ENCODE measurements at regions not wholly inside any gene's neighbourhood (a gene's known extent, or its start where the extent isn't known, plus 50 kb on each side); places are given as distances from the start of the nearest gene placed in this dataset.

GRCh38 chrX:20593402-20593801, 326.7 kb upstream of the RPS6KA3 start:
- H3K27me3 Mint-ChIP-seq (ENCODE audit: low read depth), result no peaks in the 10 kb centered on the region
- no peak overlapping the region for H3K27ac Mint-ChIP-seq
- H3K9me3 Mint-ChIP-seq, result no peaks in the 10 kb centered on the region
- no peaks in the 10 kb centered on the region for H3K36me3 Mint-ChIP-seq (ENCODE audit: low read depth)
- no peak overlapping the region for H3K4me3 Mint-ChIP-seq
- peaks cover 10% of the 10 kb centered on the region for H3K4me1 Mint-ChIP-seq (ENCODE audit: low read depth)

GRCh38 chrX:20591246-20591645, 324.5 kb upstream of the RPS6KA3 start:
- H3K9me3 Mint-ChIP-seq, result no peaks in the 10 kb centered on the region
- H3K27me3 Mint-ChIP-seq (ENCODE audit: low read depth), result no peaks in the 10 kb centered on the region
- H3K36me3 Mint-ChIP-seq (ENCODE audit: low read depth), result no peaks in the 10 kb centered on the region
- no peak overlapping the region for H3K4me3 Mint-ChIP-seq
- H3K4me1 Mint-ChIP-seq (ENCODE audit: low read depth), result peaks cover 6% of the 10 kb centered on the region
- H3K27ac Mint-ChIP-seq, result no peak overlapping the region

GRCh38 chrX:20585782-20586181, 319.1 kb upstream of the RPS6KA3 start:
- H3K4me3 Mint-ChIP-seq, result no peak overlapping the region
- H3K27me3 Mint-ChIP-seq (ENCODE audit: low read depth), result no peaks in the 10 kb centered on the region
- H3K27ac Mint-ChIP-seq, result no peak overlapping the region
- no peaks in the 10 kb centered on the region for H3K36me3 Mint-ChIP-seq (ENCODE audit: low read depth)
- H3K9me3 Mint-ChIP-seq, result no peaks in the 10 kb centered on the region
- no peaks in the 10 kb centered on the region for H3K4me1 Mint-ChIP-seq (ENCODE audit: low read depth)

GRCh38 chrX:20571611-20572010, 304.9 kb upstream of the RPS6KA3 start:
- H3K4me1 Mint-ChIP-seq (ENCODE audit: low read depth), result no peaks in the 10 kb centered on the region
- no peak overlapping the region for H3K4me3 Mint-ChIP-seq
- H3K27ac Mint-ChIP-seq, result no peak overlapping the region
- peaks cover 4% of the 10 kb centered on the region for H3K27me3 Mint-ChIP-seq (ENCODE audit: low read depth)
- H3K9me3 Mint-ChIP-seq, result no peaks in the 10 kb centered on the region
- no peaks in the 10 kb centered on the region for H3K36me3 Mint-ChIP-seq (ENCODE audit: low read depth)

GRCh38 chrX:20567108-20567507, 300.4 kb upstream of the RPS6KA3 start:
- Mint-ChIP-seq H3K27me3 (ENCODE audit: low read depth) (peaks cover 6% of the 10 kb centered on the region), H3K27ac (no peak overlapping the region), H3K4me3 (no peak overlapping the region), H3K36me3 (ENCODE audit: low read depth) (no peaks in the 10 kb centered on the region), H3K4me1 (ENCODE audit: low read depth) (no peaks in the 10 kb centered on the region), H3K9me3 (no peaks in the 10 kb centered on the region)

- Mint-ChIP-seq H3K36me3 (ENCODE audit: low read depth) (no peaks in the 10 kb centered on the region), H3K4me3 (no peak overlapping the region), H3K27ac (no peak overlapping the region), H3K9me3 (peaks cover 11% of the 10 kb centered on the region), H3K4me1 (ENCODE audit: low read depth) (no peaks in the 10 kb centered on the region), H3K27me3 (ENCODE audit: low read depth) (no peaks in the 10 kb centered on the region)
These were observed 280.9 kb upstream of the RPS6KA3 start for GRCh38 chrX:20547611-20548051.

GRCh38 chrX:20545538-20545937, 278.8 kb upstream of the RPS6KA3 start:
- Mint-ChIP-seq H3K4me1 (ENCODE audit: low read depth) (no peaks in the 10 kb centered on the region), H3K4me3 (no peak overlapping the region), H3K36me3 (ENCODE audit: low read depth) (no peaks in the 10 kb centered on the region), H3K27ac (no peak overlapping the region), H3K9me3 (peaks cover 25% of the 10 kb centered on the region), H3K27me3 (ENCODE audit: low read depth) (no peaks in the 10 kb centered on the region)

- Mint-ChIP-seq H3K36me3 (ENCODE audit: low read depth) (no peaks in the 10 kb centered on the region), H3K9me3 (peaks cover 25% of the 10 kb centered on the region), H3K4me1 (ENCODE audit: low read depth) (no peaks in the 10 kb centered on the region), H3K27me3 (ENCODE audit: low read depth) (no peaks in the 10 kb centered on the region), H3K27ac (no peak overlapping the region), H3K4me3 (no peak overlapping the region)
These were observed 275.4 kb upstream of the RPS6KA3 start for GRCh38 chrX:20542072-20542471.

- H3K36me3 Mint-ChIP-seq (ENCODE audit: low read depth), result no peaks in the 10 kb centered on the region
- no peaks in the 10 kb centered on the region for H3K4me1 Mint-ChIP-seq (ENCODE audit: low read depth)
- H3K4me3 Mint-ChIP-seq, result no peak overlapping the region
- H3K27me3 Mint-ChIP-seq (ENCODE audit: low read depth), result peaks cover 18% of the 10 kb centered on the region
- peaks cover 25% of the 10 kb centered on the region for H3K9me3 Mint-ChIP-seq
- H3K27ac Mint-ChIP-seq, result no peak overlapping the region
These were observed 272.3 kb upstream of the RPS6KA3 start for GRCh38 chrX:20538974-20539373.

GRCh38 chrX:20531667-20532066, 265.0 kb upstream of the RPS6KA3 start:
- Mint-ChIP-seq H3K27ac (no peak overlapping the region), H3K27me3 (ENCODE audit: low read depth) (peaks cover 70% of the 10 kb centered on the region), H3K9me3 (no peaks in the 10 kb centered on the region), H3K4me3 (no peak overlapping the region), H3K36me3 (ENCODE audit: low read depth) (no peaks in the 10 kb centered on the region), H3K4me1 (ENCODE audit: low read depth) (peaks cover 12% of the 10 kb centered on the region)

- no peaks in the 10 kb centered on the region for H3K9me3 Mint-ChIP-seq
- H3K27ac Mint-ChIP-seq, result no peak overlapping the region
- H3K4me1 Mint-ChIP-seq (ENCODE audit: low read depth), result peaks cover 12% of the 10 kb centered on the region
- no peak overlapping the region for H3K4me3 Mint-ChIP-seq
- H3K27me3 Mint-ChIP-seq (ENCODE audit: low read depth), result peaks cover 68% of the 10 kb centered on the region
- no peaks in the 10 kb centered on the region for H3K36me3 Mint-ChIP-seq (ENCODE audit: low read depth)
These were observed 263.8 kb upstream of the RPS6KA3 start for GRCh38 chrX:20530406-20530921.

GRCh38 chrX:20529711-20530110, 263.0 kb upstream of the RPS6KA3 start:
- H3K27ac Mint-ChIP-seq, result no peak overlapping the region
- H3K4me3 Mint-ChIP-seq, result no peak overlapping the region
- H3K36me3 Mint-ChIP-seq (ENCODE audit: low read depth), result no peaks in the 10 kb centered on the region
- no peaks in the 10 kb centered on the region for H3K9me3 Mint-ChIP-seq
- H3K27me3 Mint-ChIP-seq (ENCODE audit: low read depth), result peaks cover 62% of the 10 kb centered on the region
- H3K4me1 Mint-ChIP-seq (ENCODE audit: low read depth), result peaks cover 12% of the 10 kb centered on the region

GRCh38 chrX:20529301-20529700, 262.6 kb upstream of the RPS6KA3 start:
- Mint-ChIP-seq H3K36me3 (ENCODE audit: low read depth) (no peaks in the 10 kb centered on the region), H3K4me1 (ENCODE audit: low read depth) (peaks cover 13% of the 10 kb centered on the region), H3K27me3 (ENCODE audit: low read depth) (peaks cover 58% of the 10 kb centered on the region), H3K27ac (no peak overlapping the region), H3K9me3 (peaks cover 2% of the 10 kb centered on the region), H3K4me3 (no peak overlapping the region)

- Mint-ChIP-seq H3K9me3 (peaks cover 6% of the 10 kb centered on the region), H3K4me3 (no peak overlapping the region), H3K27me3 (ENCODE audit: low read depth) (peaks cover 43% of the 10 kb centered on the region), H3K27ac (no peak overlapping the region), H3K4me1 (ENCODE audit: low read depth) (peaks cover 23% of the 10 kb centered on the region), H3K36me3 (ENCODE audit: low read depth) (no peaks in the 10 kb centered on the region)
These were observed 260.9 kb upstream of the RPS6KA3 start for GRCh38 chrX:20527558-20528011.

- Mint-ChIP-seq H3K36me3 (ENCODE audit: low read depth) (no peaks in the 10 kb centered on the region), H3K4me1 (ENCODE audit: low read depth) (peaks cover 23% of the 10 kb centered on the region), H3K27ac (no peak overlapping the region), H3K27me3 (ENCODE audit: low read depth) (peaks cover 41% of the 10 kb centered on the region), H3K4me3 (no peak overlapping the region), H3K9me3 (peaks cover 6% of the 10 kb centered on the region)
These were observed 260.3 kb upstream of the RPS6KA3 start for GRCh38 chrX:20527041-20527440.
